ENCODE measurements at regions not wholly inside any gene's neighbourhood (a gene's known extent, or its start where the extent isn't known, plus 50 kb on each side); places are given as distances from the start of the nearest gene placed in this dataset.

- intact Hi-C loops (cut with micrococcal nuclease): no loop called here
- H3K4me3 Mint-ChIP-seq: no peak overlapping the region
These were observed 2241.9 kb downstream of the PCDH7 start for GRCh38 chr4:32962100-32962499.

GRCh38 chr4:32985256-32985655 is 2265.1 kb downstream of the PCDH7 start:
- H2AFZ ChIP-seq (ENCODE audit: insufficient read depth, low read depth, low read length, poor library complexity, severe bottlenecking): no peak overlapping the region
- no peak overlapping the region for H3K4me2 ChIP-seq (replicated peaks; ENCODE audit: extremely low read depth, low read length, poor library complexity, severe bottlenecking)
- H3K27ac ChIP-seq (ENCODE audit: low read depth in 1 of 2, low read length in 2 of 2): no peak overlapping the region
- H3K27me3 ChIP-seq (ENCODE audit: control insufficient read depth in 2 of 2, insufficient read depth in 2 of 2, low read length in 2 of 2): no peaks in the 10 kb centered on the region
- H3K36me3 ChIP-seq (replicated peaks in 1 of 2; ENCODE audit: control insufficient read depth in 1 of 2, insufficient read depth in 2 of 2, low read length in 2 of 2): no peaks in the 10 kb centered on the region
- Mint-ChIP-seq H3K4me1 (no peaks in the 10 kb centered on the region), H3K4me3 (no peak overlapping the region), H3K27me3 (ENCODE audit: low read depth in 3 of 3) (peaks cover 0 to 3% (median 0%) of the 10 kb centered on the region in 3 donors), H3K9me3 (peaks cover 0 to 2% (median 0%) of the 10 kb centered on the region in 7 donors), H3K36me3 (no peaks in the 10 kb centered on the region), H3K27ac (no peak overlapping the region)
- intact Hi-C loops (cut with micrococcal nuclease): no loop called here
- no peaks in the 10 kb centered on the region for H4K20me1 ChIP-seq (ENCODE audit: insufficient read depth, low read length)
- TF ChIP-seq CTCF (IDR thresholded peaks at IDR 0.05): no peak
- no peaks in the 10 kb centered on the region for H3K9me3 ChIP-seq (replicated peaks in 1 of 2; ENCODE audit: control insufficient read depth in 1 of 2, insufficient read depth in 1 of 2, low read length in 2 of 2)
- H3K79me2 ChIP-seq (ENCODE audit: insufficient read depth, low read length): no peaks in the 10 kb centered on the region
- H3K9ac ChIP-seq (ENCODE audit: insufficient read depth, low read length, poor library complexity, severe bottlenecking): no peak overlapping the region
- no peak for DNase-seq
- no peaks in the 10 kb centered on the region for H3K4me1 ChIP-seq (ENCODE audit: control insufficient read depth in 1 of 2, insufficient read depth in 2 of 2, low read length in 2 of 2)
- no peak overlapping the region for H3K4me3 ChIP-seq (replicated peaks in 1 of 3; ENCODE audit: low read depth in 2 of 3, low read length in 3 of 3)

More at GRCh38 chr4:32962100-32962499, 2241.9 kb downstream of the PCDH7 start:
- Mint-ChIP-seq H3K4me1 (no peaks in the 10 kb centered on the region), H3K36me3 (no peaks in the 10 kb centered on the region), H3K27ac (no peak overlapping the region), H3K9me3 (peaks cover 0 to 3% (median 0%) of the 10 kb centered on the region in 7 donors), H3K27me3 (ENCODE audit: low read depth in 3 of 3) (no peaks in the 10 kb centered on the region)
- no peaks in the 10 kb centered on the region for H3K4me1 ChIP-seq (ENCODE audit: control insufficient read depth in 1 of 2, insufficient read depth in 2 of 2, low read length in 2 of 2)
- no peak for TF ChIP-seq CTCF (IDR thresholded peaks at IDR 0.05)
- H2AFZ ChIP-seq (ENCODE audit: insufficient read depth, low read depth, low read length, poor library complexity, severe bottlenecking): no peak overlapping the region
- DNase-seq: no peak
- no peaks in the 10 kb centered on the region for H4K20me1 ChIP-seq (ENCODE audit: insufficient read depth, low read length)
- H3K27me3 ChIP-seq (ENCODE audit: control insufficient read depth in 2 of 2, insufficient read depth in 2 of 2, low read length in 2 of 2): no peaks in the 10 kb centered on the region
- H3K9me3 ChIP-seq (replicated peaks in 1 of 2; ENCODE audit: control insufficient read depth in 1 of 2, insufficient read depth in 1 of 2, low read length in 2 of 2): no peaks in the 10 kb centered on the region
- no peaks in the 10 kb centered on the region for H3K79me2 ChIP-seq (ENCODE audit: insufficient read depth, low read length)
- H3K4me2 ChIP-seq (replicated peaks; ENCODE audit: extremely low read depth, low read length, poor library complexity, severe bottlenecking): no peak overlapping the region
- WGBS (ENCODE audit: insufficient coverage): 100% methylated on average over 1 of the region's 2 CpGs
- H3K36me3 ChIP-seq (replicated peaks in 1 of 2; ENCODE audit: control insufficient read depth in 1 of 2, insufficient read depth in 2 of 2, low read length in 2 of 2): no peaks in the 10 kb centered on the region
- no peak overlapping the region for H3K9ac ChIP-seq (ENCODE audit: insufficient read depth, low read length, poor library complexity, severe bottlenecking)
- no peak overlapping the region for H3K27ac ChIP-seq (ENCODE audit: low read depth in 1 of 2, low read length in 2 of 2)
- no peak overlapping the region for H3K4me3 ChIP-seq (replicated peaks in 1 of 3; ENCODE audit: low read depth in 2 of 3, low read length in 3 of 3)
